H9 (cell line): ENCODE measurements at regions not wholly inside any gene's neighbourhood (a gene's known extent, or its start where the extent isn't known, plus 50 kb on each side); places are given as distances from the start of the nearest gene placed in this dataset.

ENCODE experiments used
- DNase-seq: peaks from one replicate; pipeline ENCODE4 v3.0.0-alpha.2; 2017
- H2AFZ ChIP-seq: one replicate; pipeline ENCODE4 v1.6.1; 2013; ENCODE audit warnings: mild to moderate bottlenecking, low read length, control low read depth, moderate library complexity
- H2AK5ac ChIP-seq: 2 replicates; pipeline ENCODE4 v1.6.1; 2013; ENCODE audit warnings: low read length, control low read depth, mixed read lengths; ENCODE audit not compliant: insufficient read length
- H2BK120ac ChIP-seq: one replicate; pipeline ENCODE4 v1.6.1; 2013; ENCODE audit warnings: low read depth, mild to moderate bottlenecking, low read length, control low read depth, inconsistent platforms; ENCODE audit not compliant: poor library complexity, severe bottlenecking
- H2BK12ac ChIP-seq: 2 replicates; pipeline ENCODE4 v1.6.1; 2013; ENCODE audit warnings: low read length, control low read depth, mixed read lengths, low read depth; ENCODE audit not compliant: insufficient read length
- H2BK15ac ChIP-seq: 2 replicates; pipeline ENCODE4 v1.6.1; 2013; ENCODE audit warnings: low read depth, low read length, control low read depth
- H2BK20ac ChIP-seq: one replicate; pipeline ENCODE4 v1.6.1; 2013; ENCODE audit warnings: low read depth, mild to moderate bottlenecking, low read length, control low read depth, inconsistent platforms; ENCODE audit not compliant: poor library complexity, severe bottlenecking
- H2BK5ac ChIP-seq: 2 replicates; pipeline ENCODE4 v1.6.1; 2013; ENCODE audit warnings: low read length, control low read depth, mixed read lengths; ENCODE audit not compliant: insufficient read length
- H3K14ac ChIP-seq: 2 replicates; pipeline ENCODE4 v1.6.1; 2013; ENCODE audit warnings: low read length, control low read depth; ENCODE audit not compliant: insufficient read depth
- H3K18ac ChIP-seq: 2 replicates; pipeline ENCODE4 v1.6.1; 2013; ENCODE audit warnings: low read depth, mild to moderate bottlenecking, mixed read lengths, low read length, control low read depth; ENCODE audit not compliant: insufficient read length
- H3K23ac ChIP-seq: 2 replicates; pipeline ENCODE4 v1.6.1; 2013; ENCODE audit warnings: low read length, control low read depth, mixed read lengths, low read depth; ENCODE audit not compliant: insufficient read length
- H3K23me2 ChIP-seq: 2 replicates; pipeline ENCODE4 v1.6.1; 2013; ENCODE audit warnings: low read depth, mild to moderate bottlenecking, mixed read lengths, low read length, control low read depth; ENCODE audit not compliant: insufficient read length, poor library complexity, severe bottlenecking
- H3K27ac ChIP-seq: 2 replicates; pipeline ENCODE4 v1.5.1; 2013; ENCODE audit warnings: low read length, control low read depth, mixed read lengths, low read depth; ENCODE audit not compliant: insufficient read length
- H3K27me3 ChIP-seq: 2 replicates; pipeline ENCODE4 v1.6.1; 2013; ENCODE audit warnings: low read length, control low read depth, inconsistent platforms; ENCODE audit not compliant: insufficient read depth
- H3K4ac ChIP-seq: 2 replicates; pipeline ENCODE4 v1.6.1; 2013; ENCODE audit warnings: low read depth, mild to moderate bottlenecking, control low read depth, inconsistent platforms, low read length, moderate library complexity
- H3K4me1 ChIP-seq: 2 replicates; pipeline ENCODE4 v1.6.1; 2013; ENCODE audit warnings: low read length, control low read depth, inconsistent platforms; ENCODE audit not compliant: insufficient read depth
- H3K4me2 ChIP-seq: 2 replicates; pipeline ENCODE4 v1.6.1; 2013; ENCODE audit warnings: low read length, control low read depth, mixed read lengths; ENCODE audit not compliant: insufficient read length, insufficient read depth
- H3K56ac ChIP-seq: 2 replicates; pipeline ENCODE4 v1.6.1; 2013; ENCODE audit warnings: low read depth, mild to moderate bottlenecking, mixed read lengths, low read length, control low read depth; ENCODE audit not compliant: insufficient read length
- H3K79me1 ChIP-seq: 2 replicates; pipeline ENCODE4 v1.6.1; 2013; ENCODE audit warnings: low read depth, mild to moderate bottlenecking, moderate library complexity, low read length, control low read depth, inconsistent platforms; ENCODE audit not compliant: insufficient read depth, poor library complexity, severe bottlenecking
- H3K79me2 ChIP-seq: 2 replicates; pipeline ENCODE4 v1.6.1; 2013; ENCODE audit warnings: low read length, control low read depth, inconsistent platforms; ENCODE audit not compliant: insufficient read depth
- H3K9ac ChIP-seq: 2 replicates; pipeline ENCODE4 v1.6.1; 2013; ENCODE audit warnings: low read length, control low read depth, mixed read lengths; ENCODE audit not compliant: insufficient read length; ENCODE audit errors: extremely low read depth
- H3K9me3 ChIP-seq: one replicate; pipeline ENCODE4 v1.6.1; 2013; ENCODE audit warnings: low read depth, low read length, inconsistent platforms; ENCODE audit not compliant: control insufficient read depth
- H3T11ph ChIP-seq: one replicate; pipeline ENCODE4 v1.6.1; 2013; ENCODE audit warnings: mild to moderate bottlenecking, low read length, control low read depth, inconsistent platforms
- H4K20me1 ChIP-seq: one replicate; pipeline ENCODE4 v1.6.1; 2013; ENCODE audit not compliant: control insufficient read depth, insufficient read length, insufficient read depth
- H4K5ac ChIP-seq: 2 replicates; pipeline ENCODE4 v1.6.1; 2013; ENCODE audit warnings: low read depth, mild to moderate bottlenecking, mixed read lengths, low read length, control low read depth; ENCODE audit not compliant: insufficient read length
- H4K8ac ChIP-seq: replicated peaks from 2 replicates; pipeline ENCODE4 v1.6.1; 2013; ENCODE audit warnings: low read length, control low read depth, mixed read lengths, low read depth; ENCODE audit not compliant: insufficient read length
- H4K91ac ChIP-seq: 2 replicates; pipeline ENCODE4 v1.6.1; 2013; ENCODE audit warnings: low read depth, mild to moderate bottlenecking, moderate library complexity, mixed read lengths, low read length, control low read depth; ENCODE audit not compliant: insufficient read length
- H3K27ac Mint-ChIP-seq, 3 experiments: 2 replicates in 2 of 3; 3 replicates in 1 of 3; pipeline ENCODE4 v1.8.0; 2020 to 2021; ENCODE audit warnings: mixed read lengths in 3 of 3, mild to moderate bottlenecking in 1 of 3, moderate library complexity in 1 of 3
- H3K27me3 Mint-ChIP-seq: 2 replicates; pipeline ENCODE4 v1.8.0; 2021; ENCODE audit warnings: low read depth, mild to moderate bottlenecking, moderate library complexity, mixed read lengths
- H3K36me3 Mint-ChIP-seq, 3 experiments: 2 replicates in 2 of 3; 3 replicates in 1 of 3; pipeline ENCODE4 v1.8.0; 2020 to 2021; ENCODE audit warnings: low read depth in 3 of 3, mixed read lengths in 3 of 3; ENCODE audit not compliant: insufficient read depth in 1 of 3
- H3K4me1 Mint-ChIP-seq, 2 experiments: 2 replicates each; pipeline ENCODE4 v1.8.0; 2020; ENCODE audit warnings: mixed read lengths in 2 of 2
- H3K4me3 Mint-ChIP-seq, 2 experiments: 2 replicates in 1 of 2; 3 replicates in 1 of 2; pipeline ENCODE4 v1.8.0; 2020 to 2021; ENCODE audit warnings: mild to moderate bottlenecking in 2 of 2, mixed read lengths in 2 of 2, moderate library complexity in 1 of 2
- H3K9me3 Mint-ChIP-seq, 2 experiments: 2 replicates in 1 of 2; 3 replicates in 1 of 2; pipeline ENCODE4 v1.8.0; 2020; ENCODE audit warnings: mild to moderate bottlenecking in 2 of 2, mixed read lengths in 2 of 2, moderate library complexity in 1 of 2
- WGBS: extraction: QIAGEN DNeasy Blood & Tissue Kit; methylation state at CpG from one replicate; pipeline ENCODE4 v1.1.7; 2013; ENCODE audit warnings: missing lambda C conversion rate, low lambda C conversion rate, mixed read lengths; ENCODE audit not compliant: insufficient read length; ENCODE audit errors: extremely low coverage; 5-methylcytosine and 5-hydroxymethylcytosine counted together
- TF ChIP-seq, protein P1 (sequence below): fragments of 200-600 bp; sonication (generic); conservative IDR thresholded peaks from 3 replicates; pipeline ENCODE4 v1.8.0; 2021; ENCODE audit warnings: antibody characterized with exemption, mild to moderate bottlenecking

DNA sequence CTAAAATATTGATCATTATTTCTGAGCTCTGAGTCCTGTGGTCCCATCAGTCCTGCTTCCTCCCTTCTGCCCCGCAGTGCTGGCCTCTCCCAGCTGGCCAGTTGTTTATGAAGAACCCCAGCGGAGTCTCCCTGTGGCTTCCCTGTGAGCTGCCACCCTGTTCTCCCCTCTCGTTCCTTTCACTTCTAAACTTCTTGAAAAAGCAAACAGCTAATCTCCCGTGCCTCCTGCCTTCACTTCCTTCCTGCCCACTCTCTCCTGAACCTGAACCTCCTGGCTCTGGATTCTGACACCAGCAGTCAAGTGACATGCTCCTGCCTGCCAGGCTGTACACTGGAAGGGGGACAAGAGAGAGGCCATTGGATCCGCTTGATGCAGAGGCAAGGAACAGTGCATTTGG lies 63.7 kb upstream of the ZPBP start:
- Mint-ChIP-seq H3K4me3 (no peak overlapping the region), H3K9me3 (no peaks in the 10 kb centered on the region)

More for the DNA sequence above, 63.7 kb upstream of the ZPBP start:
- no peak overlapping the region for H2AK5ac ChIP-seq
- no peak overlapping the region for H3K18ac ChIP-seq
- no peak overlapping the region for H2BK20ac ChIP-seq
- peaks cover 2% of the 10 kb centered on the region; the same call in 1 of the 2 replicates for H3K27me3 Mint-ChIP-seq
- no peaks in the 10 kb centered on the region; the same call in 1 of the 2 replicates for H3K27me3 ChIP-seq
- H3K79me2 ChIP-seq: no peaks in the 10 kb centered on the region
- H3K9ac ChIP-seq: no peak overlapping the region
- H3K9me3 ChIP-seq: no peaks in the 10 kb centered on the region
- no peak overlapping the region for H3K23ac ChIP-seq
- no peak overlapping the region for H4K91ac ChIP-seq
- peaks cover 2% of the 10 kb centered on the region for H3K23me2 ChIP-seq
- no peak overlapping the region for H3K4me2 ChIP-seq
- H3K27ac ChIP-seq: no peak overlapping the region
- no peak overlapping the region for H3K14ac ChIP-seq
- H2BK15ac ChIP-seq: no peak overlapping the region
- H2BK5ac ChIP-seq: no peak overlapping the region
- no peak overlapping the region for H2AFZ ChIP-seq
- TF ChIP-seq, protein P1, sequence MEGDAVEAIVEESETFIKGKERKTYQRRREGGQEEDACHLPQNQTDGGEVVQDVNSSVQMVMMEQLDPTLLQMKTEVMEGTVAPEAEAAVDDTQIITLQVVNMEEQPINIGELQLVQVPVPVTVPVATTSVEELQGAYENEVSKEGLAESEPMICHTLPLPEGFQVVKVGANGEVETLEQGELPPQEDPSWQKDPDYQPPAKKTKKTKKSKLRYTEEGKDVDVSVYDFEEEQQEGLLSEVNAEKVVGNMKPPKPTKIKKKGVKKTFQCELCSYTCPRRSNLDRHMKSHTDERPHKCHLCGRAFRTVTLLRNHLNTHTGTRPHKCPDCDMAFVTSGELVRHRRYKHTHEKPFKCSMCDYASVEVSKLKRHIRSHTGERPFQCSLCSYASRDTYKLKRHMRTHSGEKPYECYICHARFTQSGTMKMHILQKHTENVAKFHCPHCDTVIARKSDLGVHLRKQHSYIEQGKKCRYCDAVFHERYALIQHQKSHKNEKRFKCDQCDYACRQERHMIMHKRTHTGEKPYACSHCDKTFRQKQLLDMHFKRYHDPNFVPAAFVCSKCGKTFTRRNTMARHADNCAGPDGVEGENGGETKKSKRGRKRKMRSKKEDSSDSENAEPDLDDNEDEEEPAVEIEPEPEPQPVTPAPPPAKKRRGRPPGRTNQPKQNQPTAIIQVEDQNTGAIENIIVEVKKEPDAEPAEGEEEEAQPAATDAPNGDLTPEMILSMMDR: no peak
- H4K20me1 ChIP-seq: no peaks in the 10 kb centered on the region
- no peaks in the 10 kb centered on the region for H3K4me1 ChIP-seq
- no CpG with 5 or more reads among the region's 5 CpGs for WGBS
- H3K56ac ChIP-seq: no peak overlapping the region
- no peaks in the 10 kb centered on the region for H3K79me1 ChIP-seq
- H3K27ac Mint-ChIP-seq: peak overlapping the region in 1 of 3 experiments; percentile 40; a peak in 1 of 7 replicates
- no peak overlapping the region for H3T11ph ChIP-seq
- no peak overlapping the region for H2BK120ac ChIP-seq
- no peak overlapping the region for H2BK12ac ChIP-seq
- no peak overlapping the region for H4K5ac ChIP-seq
- no peak overlapping the region for H4K8ac ChIP-seq
- no peak for DNase-seq
- no peaks in the 10 kb centered on the region for H3K4me1 Mint-ChIP-seq
- H3K36me3 Mint-ChIP-seq: no peaks in the 10 kb centered on the region; a peak in 1 of 7 replicates
- no peak overlapping the region for H3K4ac ChIP-seq
